Muscle of leg (tissue), 3 donors: ENCODE measurements at regions not wholly inside any gene's neighbourhood (a gene's known extent, or its start where the extent isn't known, plus 50 kb on each side); places are given as distances from the start of the nearest gene placed in this dataset.

Source experiments
- DNase-seq: peaks from one replicate; pipeline ENCODE4 v3.0.0; 2013
- H3K27ac ChIP-seq: one replicate; pipeline ENCODE4 v1.5.1; 2013; ENCODE audit warnings: mild to moderate bottlenecking, low read length, control low read depth
- H3K27me3 ChIP-seq: one replicate; pipeline ENCODE4 v1.6.1; 2013; ENCODE audit warnings: low read length; ENCODE audit not compliant: control insufficient read depth, insufficient read depth
- H3K36me3 ChIP-seq: one replicate; pipeline ENCODE4 v1.6.1; 2013; ENCODE audit warnings: low read length; ENCODE audit not compliant: control insufficient read depth, insufficient read depth
- H3K4me1 ChIP-seq: one replicate; pipeline ENCODE4 v1.6.1; 2013; ENCODE audit warnings: low read length; ENCODE audit not compliant: control insufficient read depth, insufficient read depth
- H3K4me3 ChIP-seq: one replicate; pipeline ENCODE4 v1.5.1; 2013; ENCODE audit warnings: low read length, control low read depth
- H3K9me3 ChIP-seq: replicated peaks from 2 replicates; pipeline ENCODE4 v1.6.1; 2013; ENCODE audit warnings: low read depth, low read length; ENCODE audit not compliant: control insufficient read depth
- WGBS: methylation state at CpG from one replicate; pipeline ENCODE4 v1.1.5; 2013; ENCODE audit warnings: missing lambda C conversion rate; ENCODE audit not compliant: insufficient coverage; 5-methylcytosine and 5-hydroxymethylcytosine counted together

- no peak for DNase-seq
- no peaks in the 10 kb centered on the region for H3K36me3 ChIP-seq
- WGBS, result no CpG with 5 or more reads among the region's 3 CpGs
- no peak overlapping the region for H3K27ac ChIP-seq
- no peak overlapping the region for H3K4me3 ChIP-seq
- peaks cover under 1% of the 10 kb centered on the region for H3K4me1 ChIP-seq
- H3K27me3 ChIP-seq, result no peaks in the 10 kb centered on the region
- peaks cover 4% of the 10 kb centered on the region for H3K9me3 ChIP-seq
These were observed 89.1 kb downstream of the ACTL7B start for GRCh38 chr9:108766626-108767161.

GRCh38 chr9:108765265-108765664 lies 90.5 kb downstream of the ACTL7B start:
- no peak for DNase-seq
- H3K9me3 ChIP-seq, result peaks cover 4% of the 10 kb centered on the region
- no peak overlapping the region for H3K27ac ChIP-seq
- no peaks in the 10 kb centered on the region for H3K36me3 ChIP-seq
- 44% methylated on average over 1 of the region's 5 CpGs for WGBS
- H3K27me3 ChIP-seq, result no peaks in the 10 kb centered on the region
- H3K4me1 ChIP-seq, result peaks cover 3% of the 10 kb centered on the region
- no peak overlapping the region for H3K4me3 ChIP-seq

DNA sequence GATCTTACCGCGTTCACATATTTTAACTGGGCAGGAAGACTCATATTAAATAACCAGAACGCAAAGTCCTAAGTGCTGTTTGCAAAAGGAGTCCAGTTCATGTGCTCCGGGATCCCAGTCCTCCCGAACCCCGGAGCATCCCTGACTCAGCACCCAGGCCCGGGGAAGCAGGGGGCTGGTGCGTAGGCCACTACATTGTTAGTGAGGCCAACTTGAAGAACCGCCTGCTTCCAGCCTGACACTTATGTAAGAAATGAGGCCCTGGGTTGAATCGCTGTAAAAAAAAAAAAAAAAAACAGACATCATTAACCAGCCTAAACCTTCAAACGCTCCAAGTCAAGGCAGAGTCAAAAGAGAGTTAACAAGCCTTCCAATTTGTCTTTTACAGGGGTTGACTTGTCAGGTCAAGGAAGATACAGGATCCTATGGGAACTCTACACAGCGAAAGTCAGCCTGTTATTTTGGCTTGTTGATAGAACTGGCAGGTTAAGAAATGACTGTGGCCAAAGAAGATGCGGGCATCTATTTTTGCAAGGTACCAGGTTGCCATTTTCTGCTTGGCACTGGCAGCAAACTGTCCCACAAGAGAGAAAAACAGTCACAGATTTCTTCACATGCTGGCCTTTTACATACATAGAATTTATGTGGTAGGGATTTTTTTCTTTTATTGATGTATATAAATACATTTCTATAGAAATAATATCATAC lies 93.3 kb downstream of the ACTL7B start:
- no peaks in the 10 kb centered on the region for H3K9me3 ChIP-seq
- peaks cover 3% of the 10 kb centered on the region for H3K4me1 ChIP-seq
- no peaks in the 10 kb centered on the region for H3K27me3 ChIP-seq
- no peak overlapping the region for H3K27ac ChIP-seq
- 87% methylated on average over 7 of the region's 13 CpGs for WGBS
- DNase-seq, result no peak
- H3K36me3 ChIP-seq, result no peaks in the 10 kb centered on the region
- no peak overlapping the region for H3K4me3 ChIP-seq

DNA sequence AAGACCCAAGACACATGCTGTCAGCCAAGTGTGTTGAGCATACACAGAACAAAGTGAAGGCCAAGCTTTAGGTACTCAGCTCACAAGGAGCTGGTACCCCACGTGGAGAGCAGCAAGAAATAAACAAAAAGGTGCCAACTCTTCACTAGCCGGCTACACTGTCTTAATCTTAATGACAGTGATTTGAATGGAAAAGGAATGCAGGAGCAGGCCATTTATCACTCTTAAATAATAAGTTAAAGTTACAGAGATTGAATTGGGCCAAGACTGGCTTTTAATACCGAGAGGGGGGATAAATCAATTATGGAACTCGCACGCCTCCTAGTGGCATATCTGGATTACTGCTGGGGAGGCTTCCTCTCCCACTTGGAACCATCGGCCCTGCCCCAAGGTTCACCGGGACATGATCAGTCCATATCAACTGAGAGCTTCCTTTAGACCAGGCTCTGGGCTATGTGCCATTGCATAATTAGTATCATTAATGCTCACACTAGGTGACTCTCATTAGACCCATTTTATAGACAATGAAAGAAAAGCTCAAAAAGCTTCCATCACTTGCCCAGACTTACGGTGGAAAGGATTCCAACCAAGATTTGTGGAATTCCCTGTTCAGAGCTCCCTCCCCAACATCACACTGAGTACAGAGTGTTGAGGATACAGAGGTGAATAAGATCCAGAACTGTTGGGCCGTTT lies 94.0 kb downstream of the ACTL7B start:
- H3K27ac ChIP-seq, result no peak overlapping the region
- H3K27me3 ChIP-seq, result no peaks in the 10 kb centered on the region
- peaks cover 3% of the 10 kb centered on the region for H3K4me1 ChIP-seq
- peak; percentile 70 for DNase-seq
- no peaks in the 10 kb centered on the region for H3K36me3 ChIP-seq
- H3K9me3 ChIP-seq, result no peaks in the 10 kb centered on the region
- no peak overlapping the region for H3K4me3 ChIP-seq
- WGBS, result 48% methylated on average over 2 of the region's 9 CpGs

GRCh38 chr9:108760841-108761240 lies 94.9 kb downstream of the ACTL7B start:
- H3K36me3 ChIP-seq, result no peaks in the 10 kb centered on the region
- H3K27me3 ChIP-seq, result no peaks in the 10 kb centered on the region
- H3K4me1 ChIP-seq, result peaks cover 3% of the 10 kb centered on the region
- no peak overlapping the region for H3K4me3 ChIP-seq
- no peaks in the 10 kb centered on the region for H3K9me3 ChIP-seq
- H3K27ac ChIP-seq, result no peak overlapping the region
- WGBS, result 100% methylated on average over 1 of the region's 2 CpGs
- no peak for DNase-seq

- Histone ChIP-seq H3K4me3 (no peak overlapping the region), H3K27me3 (no peaks in the 10 kb centered on the region), H3K9me3 (no peaks in the 10 kb centered on the region), H3K36me3 (no peaks in the 10 kb centered on the region), H3K27ac (no peak overlapping the region), H3K4me1 (peaks cover 3% of the 10 kb centered on the region)
- no peak for DNase-seq
- WGBS, result 75% methylated on average over 2 of the region's 2 CpGs
These were observed 96.0 kb downstream of the ACTL7B start for GRCh38 chr9:108759835-108760234.

DNA sequence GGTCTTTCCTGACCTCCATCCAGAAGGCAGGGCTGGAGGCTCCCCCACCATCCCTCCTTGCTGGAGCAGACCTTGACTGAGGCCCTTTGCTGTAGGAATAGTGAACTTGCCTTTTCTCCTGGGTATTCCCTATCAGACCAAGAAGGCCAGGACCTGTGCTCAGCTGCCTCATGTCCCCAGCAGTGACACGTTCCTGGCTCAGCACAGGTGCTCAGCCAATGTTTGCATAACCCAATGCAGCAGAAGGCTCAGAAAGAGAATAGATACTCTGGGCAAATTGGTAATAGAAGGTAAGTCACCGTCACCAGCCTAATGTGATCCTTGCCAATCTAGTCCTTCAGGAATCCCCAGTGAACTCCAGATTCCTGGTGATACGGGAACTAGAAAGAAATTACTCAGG lies 96.4 kb downstream of the ACTL7B start:
- Histone ChIP-seq H3K9me3 (no peaks in the 10 kb centered on the region), H3K27me3 (no peaks in the 10 kb centered on the region), H3K27ac (no peak overlapping the region), H3K36me3 (no peaks in the 10 kb centered on the region), H3K4me3 (no peak overlapping the region), H3K4me1 (peaks cover 3% of the 10 kb centered on the region)
- no peak for DNase-seq
- WGBS, result 100% methylated on average over 2 of the region's 3 CpGs

DNA sequence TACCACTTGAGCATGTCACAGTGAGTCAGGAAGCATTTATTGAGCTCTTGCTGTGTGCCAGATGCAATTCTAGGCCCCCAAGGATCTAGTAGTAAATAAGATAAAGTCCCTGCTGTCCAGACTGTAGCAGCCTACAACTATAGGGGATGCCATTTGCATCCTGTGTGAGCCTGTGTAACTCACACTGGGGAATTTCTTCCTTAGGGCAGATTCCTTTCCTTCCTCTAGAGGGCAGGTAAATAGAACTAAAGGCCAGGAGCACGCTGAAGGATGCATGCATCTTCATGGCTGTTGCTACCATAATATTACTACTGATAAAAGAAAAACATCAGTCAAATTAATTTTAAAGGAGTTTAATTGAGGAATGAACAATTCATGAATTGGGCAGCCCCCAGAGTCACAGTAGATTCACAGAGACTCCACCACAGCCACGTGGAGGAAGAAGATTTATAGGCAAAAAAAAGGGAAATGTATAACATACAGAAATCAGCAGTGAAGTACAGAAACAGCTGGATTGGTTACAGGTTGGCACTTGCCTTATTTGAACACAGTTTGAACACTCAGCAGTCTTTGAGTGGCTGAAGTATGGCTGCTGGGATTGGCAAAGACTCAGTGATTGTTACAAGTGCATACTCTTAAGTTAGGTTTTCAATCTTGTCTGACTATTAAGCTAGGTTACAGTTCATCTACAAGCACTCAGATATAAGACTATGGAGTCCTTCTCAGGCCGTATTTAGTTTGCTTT lies 98.9 kb downstream of the ACTL7B start:
- no peak overlapping the region for H3K27ac ChIP-seq
- no peaks in the 10 kb centered on the region for H3K9me3 ChIP-seq
- H3K4me1 ChIP-seq, result peaks cover 3% of the 10 kb centered on the region
- no peaks in the 10 kb centered on the region for H3K36me3 ChIP-seq
- DNase-seq, result no peak
- WGBS, result no CpG with 5 or more reads among the region's 3 CpGs
- H3K4me3 ChIP-seq, result no peak overlapping the region
- no peaks in the 10 kb centered on the region for H3K27me3 ChIP-seq

DNA sequence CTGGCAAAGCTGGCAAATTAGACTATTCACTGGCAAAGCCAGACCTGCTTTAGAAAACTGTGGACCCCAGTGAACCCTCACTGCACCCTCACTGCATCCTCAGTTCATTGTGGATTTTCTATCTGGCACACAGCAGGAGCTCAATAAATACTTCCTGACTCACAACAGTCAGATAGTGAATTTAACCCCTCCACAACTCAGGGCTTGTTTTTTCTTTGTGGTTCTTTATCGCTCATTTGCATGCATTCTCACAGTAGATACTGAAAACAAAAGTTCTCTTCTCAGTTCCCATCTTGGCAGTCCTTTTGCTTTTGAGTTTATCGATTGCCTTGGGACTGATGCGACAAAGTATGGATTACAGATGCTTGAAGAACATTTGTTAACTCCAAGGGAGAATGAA lies 99.8 kb downstream of the ACTL7B start:
- Histone ChIP-seq H3K4me1 (no peaks in the 10 kb centered on the region), H3K4me3 (no peak overlapping the region), H3K27me3 (no peaks in the 10 kb centered on the region), H3K27ac (no peak overlapping the region), H3K36me3 (no peaks in the 10 kb centered on the region), H3K9me3 (no peaks in the 10 kb centered on the region)
- no CpG with 5 or more reads among the region's 3 CpGs for WGBS
- DNase-seq, result no peak

DNA sequence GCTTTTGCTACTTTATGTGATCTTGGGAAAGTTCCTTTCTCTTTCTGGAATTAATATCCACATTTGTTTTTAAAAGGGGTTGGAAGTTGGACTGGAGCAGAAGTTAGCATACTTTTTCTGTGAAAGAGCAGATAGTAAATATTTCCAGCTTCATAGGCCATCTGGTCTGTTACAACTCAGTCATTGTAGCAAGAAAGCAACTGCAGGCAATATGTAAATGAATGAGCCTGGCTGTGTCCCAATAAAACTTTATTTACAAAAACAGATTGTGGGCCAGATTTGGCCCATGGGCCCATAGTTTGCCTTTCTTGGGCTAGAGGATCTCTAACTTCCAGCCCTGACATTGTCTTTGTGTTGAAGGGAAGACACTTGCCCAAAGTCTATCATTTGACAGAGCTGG lies 104.4 kb downstream of the ACTL7B start:
- Histone ChIP-seq H3K27me3 (no peaks in the 10 kb centered on the region), H3K36me3 (no peaks in the 10 kb centered on the region), H3K4me1 (no peaks in the 10 kb centered on the region), H3K27ac (no peak overlapping the region), H3K4me3 (no peak overlapping the region), H3K9me3 (no peaks in the 10 kb centered on the region)
- peak; percentile 42 for DNase-seq
